ENCODE measurements at regions not wholly inside any gene's neighbourhood (a gene's known extent, or its start where the extent isn't known, plus 50 kb on each side); places are given as distances from the start of the nearest gene placed in this dataset.

- TF ChIP-seq, protein P1, sequence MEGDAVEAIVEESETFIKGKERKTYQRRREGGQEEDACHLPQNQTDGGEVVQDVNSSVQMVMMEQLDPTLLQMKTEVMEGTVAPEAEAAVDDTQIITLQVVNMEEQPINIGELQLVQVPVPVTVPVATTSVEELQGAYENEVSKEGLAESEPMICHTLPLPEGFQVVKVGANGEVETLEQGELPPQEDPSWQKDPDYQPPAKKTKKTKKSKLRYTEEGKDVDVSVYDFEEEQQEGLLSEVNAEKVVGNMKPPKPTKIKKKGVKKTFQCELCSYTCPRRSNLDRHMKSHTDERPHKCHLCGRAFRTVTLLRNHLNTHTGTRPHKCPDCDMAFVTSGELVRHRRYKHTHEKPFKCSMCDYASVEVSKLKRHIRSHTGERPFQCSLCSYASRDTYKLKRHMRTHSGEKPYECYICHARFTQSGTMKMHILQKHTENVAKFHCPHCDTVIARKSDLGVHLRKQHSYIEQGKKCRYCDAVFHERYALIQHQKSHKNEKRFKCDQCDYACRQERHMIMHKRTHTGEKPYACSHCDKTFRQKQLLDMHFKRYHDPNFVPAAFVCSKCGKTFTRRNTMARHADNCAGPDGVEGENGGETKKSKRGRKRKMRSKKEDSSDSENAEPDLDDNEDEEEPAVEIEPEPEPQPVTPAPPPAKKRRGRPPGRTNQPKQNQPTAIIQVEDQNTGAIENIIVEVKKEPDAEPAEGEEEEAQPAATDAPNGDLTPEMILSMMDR (conservative IDR thresholded peaks at IDR 0.05; ENCODE audit: low read depth), result no peak
- H3K27ac ChIP-seq, result no peak overlapping the region
- no peak for DNase-seq (ENCODE audit: low spot score)
- POLR2A ChIA-PET (ENCODE audit: low non-redundant PET), result no interaction called here
- CTCF ChIA-PET, result no interaction called here
Observed at GRCh38 chr11:131194726-131195125, 175.7 kb upstream of the NTM start.

DNA sequence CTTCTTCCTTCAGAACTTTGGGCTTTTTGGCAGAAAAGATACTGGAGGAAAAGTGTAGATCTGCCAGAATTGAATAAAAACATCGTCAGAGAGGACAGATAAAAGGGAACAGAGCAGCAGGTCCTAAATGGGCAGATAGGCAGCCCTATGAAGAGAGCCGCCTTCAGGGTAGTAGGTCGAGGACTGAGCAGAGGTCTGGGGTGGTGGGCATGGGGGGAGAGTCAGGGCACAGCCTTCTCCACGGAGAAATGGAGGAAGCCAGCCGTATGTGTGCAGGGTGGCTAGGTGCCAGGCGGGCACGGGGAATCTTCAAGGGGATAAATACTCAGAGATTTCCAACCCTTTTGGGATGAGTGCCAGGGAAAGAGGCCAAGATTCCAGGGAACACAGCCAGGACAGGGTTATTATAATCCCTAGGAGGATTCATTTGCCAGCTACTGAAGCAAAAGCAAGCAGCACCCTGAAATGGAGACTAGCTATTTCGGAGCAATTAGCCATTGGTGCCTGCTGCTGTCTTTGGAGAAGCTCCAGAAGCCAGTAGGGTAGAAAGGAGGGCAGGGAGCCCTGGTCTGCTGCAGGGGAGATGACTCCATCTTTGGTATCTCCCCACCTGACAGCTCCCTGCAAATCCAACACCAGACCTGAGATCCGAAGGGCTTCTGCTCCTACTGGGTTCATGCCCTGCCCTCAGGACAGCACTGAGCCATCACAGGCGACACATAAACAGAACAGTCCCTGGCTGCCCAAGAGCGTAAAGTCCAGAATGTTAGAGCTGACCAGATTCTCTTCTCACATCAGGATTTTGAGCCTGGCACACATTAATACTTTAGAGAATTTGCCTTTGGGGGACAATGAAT is 174.5 kb upstream of the NTM start:
- CTCF ChIA-PET, result no interaction called here
- DNase-seq (ENCODE audit: low spot score), result peak; percentile 31
- H3K27ac ChIP-seq, result peak overlapping the region; percentile 53
- TF ChIP-seq, protein P1 (conservative IDR thresholded peaks at IDR 0.05; ENCODE audit: low read depth), result no peak
- POLR2A ChIA-PET (ENCODE audit: low non-redundant PET), result no interaction called here

GRCh38 chr11:131198161-131199014 is 172.0 kb upstream of the NTM start:
- ChIA-PET CTCF (interaction anchor here (0.6 kb wide), 1 partner anchor 62 kb away, joined by 4 read pairs; no protein-coding TSS in a partner anchor), POLR2A (ENCODE audit: low non-redundant PET) (no interaction called here)
- no peak overlapping the region for H3K27ac ChIP-seq
- TF ChIP-seq, protein P1 (conservative IDR thresholded peaks at IDR 0.05; ENCODE audit: low read depth), result no peak
- DNase-seq (ENCODE audit: low spot score), result no peak

- TF ChIP-seq, protein P1 (conservative IDR thresholded peaks at IDR 0.05; ENCODE audit: low read depth), result no peak
- no peak overlapping the region for H3K27ac ChIP-seq
- ChIA-PET POLR2A (ENCODE audit: low non-redundant PET) (no interaction called here), CTCF (interaction anchor here (0.6 kb wide), 1 partner anchor 62 kb away, joined by 4 read pairs; no protein-coding TSS in a partner anchor)
- no peak for DNase-seq (ENCODE audit: low spot score)
Observed at GRCh38 chr11:131199015-131199280, 171.5 kb upstream of the NTM start.

DNA sequence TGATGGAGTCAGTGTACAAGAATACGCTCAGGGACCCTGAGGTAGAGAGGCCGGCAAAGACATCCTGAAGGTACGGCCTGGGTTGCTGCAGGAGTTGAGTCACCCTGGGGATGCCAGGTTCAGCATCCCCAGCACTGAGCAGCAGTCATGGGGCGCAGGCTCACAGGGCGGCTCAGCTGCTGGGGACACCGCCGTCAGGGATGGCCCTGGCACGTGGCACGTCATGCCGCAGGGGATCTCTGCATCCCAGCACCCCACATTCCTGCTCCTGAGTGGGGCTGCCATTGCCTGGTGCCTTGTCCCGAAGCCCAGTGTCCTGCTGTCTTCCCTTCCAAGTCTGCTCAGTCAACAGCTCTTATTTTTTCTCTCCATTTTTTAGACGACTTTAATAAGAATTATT is 168.7 kb upstream of the NTM start:
- TF ChIP-seq, protein P1 (conservative IDR thresholded peaks at IDR 0.05; ENCODE audit: low read depth), result no peak
- no peak for DNase-seq (ENCODE audit: low spot score)
- ChIA-PET POLR2A (ENCODE audit: low non-redundant PET) (no interaction called here), CTCF (no interaction called here)
- no peak overlapping the region for H3K27ac ChIP-seq

GRCh38 chr11:131203040-131203439 is 167.4 kb upstream of the NTM start:
- ChIA-PET POLR2A (ENCODE audit: low non-redundant PET) (no interaction called here), CTCF (no interaction called here)
- TF ChIP-seq, protein P1 (conservative IDR thresholded peaks at IDR 0.05; ENCODE audit: low read depth), result no peak
- DNase-seq (ENCODE audit: low spot score), result no peak
- no peak overlapping the region for H3K27ac ChIP-seq

All from RWPE1 (cell line).